Karpas-422 (cell line): ENCODE measurements at regions not wholly inside any gene's neighbourhood (a gene's known extent, or its start where the extent isn't known, plus 50 kb on each side); places are given as distances from the start of the nearest gene placed in this dataset.

Experiments used
- DNase-seq: peaks from one replicate; pipeline ENCODE4 v3.0.0-alpha.2; 2015
- H2AFZ ChIP-seq: fragments of 200-600 bp; sonication (generic); 2 replicates; pipeline ENCODE4 v1.6.1; 2014; ENCODE audit warnings: antibody characterized with exemption, low read length, mixed read lengths
- H3K27ac ChIP-seq: fragments of 200-600 bp; sonication (generic); 2 replicates; pipeline ENCODE4 v1.5.1; 2014; ENCODE audit warnings: mild to moderate bottlenecking, low read length, moderate library complexity
- H3K27me3 ChIP-seq: fragments of 200-600 bp; sonication (generic); 2 replicates; pipeline ENCODE4 v1.6.1; 2014; ENCODE audit warnings: low read length, mixed read lengths
- H3K36me3 ChIP-seq: fragments of 200-600 bp; sonication (generic); 2 replicates; pipeline ENCODE4 v1.6.1; 2014; ENCODE audit warnings: low read length, mixed read lengths; ENCODE audit not compliant: insufficient read depth
- H3K4me1 ChIP-seq: fragments of 200-600 bp; sonication (generic); 2 replicates; pipeline ENCODE4 v1.6.1; 2014; ENCODE audit warnings: mild to moderate bottlenecking, low read length, mixed read lengths
- H3K4me2 ChIP-seq: fragments of 200-600 bp; sonication (generic); 2 replicates; pipeline ENCODE4 v1.6.1; 2014; ENCODE audit warnings: low read length, low read depth, mild to moderate bottlenecking; ENCODE audit not compliant: poor library complexity, severe bottlenecking
- H3K4me3 ChIP-seq: fragments of 200-600 bp; sonication (generic); 2 replicates; pipeline ENCODE4 v1.5.1; 2014; ENCODE audit warnings: mild to moderate bottlenecking, antibody characterized with exemption, low read length, mixed read lengths
- H3K79me2 ChIP-seq: fragments of 200-600 bp; sonication (generic); 2 replicates; pipeline ENCODE4 v1.6.1; 2014; ENCODE audit warnings: mild to moderate bottlenecking, low read length, mixed read lengths
- H3K9ac ChIP-seq: fragments of 200-600 bp; sonication (generic); 2 replicates; pipeline ENCODE4 v1.6.0; 2014; ENCODE audit warnings: low read length
- H3K9me2 ChIP-seq: fragments of 200-600 bp; sonication (generic), shearing (Covaris generic); replicated peaks from 2 replicates; pipeline ENCODE4 v1.6.0; 2014; ENCODE audit warnings: mild to moderate bottlenecking, low read length, moderate library complexity; ENCODE audit not compliant: insufficient read depth
- H3K9me3 ChIP-seq: fragments of 300-700, 200-600 bp; sonication (generic); 2 replicates; pipeline ENCODE4 v1.6.1; 2014; ENCODE audit warnings: low read length, mixed read lengths
- H4K20me1 ChIP-seq: fragments of 200-600 bp; sonication (generic); 2 replicates; pipeline ENCODE4 v1.6.1; 2014; ENCODE audit warnings: mild to moderate bottlenecking, antibody characterized with exemption, low read length, low read depth; ENCODE audit not compliant: insufficient read depth

GRCh38 chr12:34373926-34374325 is 351.6 kb downstream of the ALG10 start:
- Histone ChIP-seq H3K9ac (no peak overlapping the region), H3K4me3 (no peak overlapping the region), H3K9me3 (no peaks in the 10 kb centered on the region; the same call in 1 of the 2 replicates)

GRCh38 chr12:34376133-34376799 is 354.0 kb downstream of the ALG10 start:
- H3K79me2 ChIP-seq: no peaks in the 10 kb centered on the region
- no peaks in the 10 kb centered on the region for H3K27me3 ChIP-seq
- H2AFZ ChIP-seq: no peak overlapping the region
- H3K36me3 ChIP-seq: no peaks in the 10 kb centered on the region
- H3K9me3 ChIP-seq: no peaks in the 10 kb centered on the region; the same call in 1 of the 2 replicates
- no peak for DNase-seq
- no peak overlapping the region for H3K27ac ChIP-seq
- no peak overlapping the region for H3K4me3 ChIP-seq
- H3K4me2 ChIP-seq: no peak overlapping the region
- no peak overlapping the region for H3K9ac ChIP-seq
- no peaks in the 10 kb centered on the region for H3K4me1 ChIP-seq
- H4K20me1 ChIP-seq: no peaks in the 10 kb centered on the region
- H3K9me2 ChIP-seq: no peaks in the 10 kb centered on the region

More at GRCh38 chr12:34373926-34374325, 351.6 kb downstream of the ALG10 start:
- no peaks in the 10 kb centered on the region for H3K27me3 ChIP-seq
- no peak overlapping the region for H3K4me2 ChIP-seq
- H3K36me3 ChIP-seq: no peaks in the 10 kb centered on the region
- H3K4me1 ChIP-seq: no peaks in the 10 kb centered on the region
- no peak overlapping the region for H2AFZ ChIP-seq
- no peaks in the 10 kb centered on the region for H3K9me2 ChIP-seq
- no peaks in the 10 kb centered on the region for H4K20me1 ChIP-seq
- no peak for DNase-seq
- H3K79me2 ChIP-seq: no peaks in the 10 kb centered on the region
- H3K27ac ChIP-seq: no peak overlapping the region

DNA sequence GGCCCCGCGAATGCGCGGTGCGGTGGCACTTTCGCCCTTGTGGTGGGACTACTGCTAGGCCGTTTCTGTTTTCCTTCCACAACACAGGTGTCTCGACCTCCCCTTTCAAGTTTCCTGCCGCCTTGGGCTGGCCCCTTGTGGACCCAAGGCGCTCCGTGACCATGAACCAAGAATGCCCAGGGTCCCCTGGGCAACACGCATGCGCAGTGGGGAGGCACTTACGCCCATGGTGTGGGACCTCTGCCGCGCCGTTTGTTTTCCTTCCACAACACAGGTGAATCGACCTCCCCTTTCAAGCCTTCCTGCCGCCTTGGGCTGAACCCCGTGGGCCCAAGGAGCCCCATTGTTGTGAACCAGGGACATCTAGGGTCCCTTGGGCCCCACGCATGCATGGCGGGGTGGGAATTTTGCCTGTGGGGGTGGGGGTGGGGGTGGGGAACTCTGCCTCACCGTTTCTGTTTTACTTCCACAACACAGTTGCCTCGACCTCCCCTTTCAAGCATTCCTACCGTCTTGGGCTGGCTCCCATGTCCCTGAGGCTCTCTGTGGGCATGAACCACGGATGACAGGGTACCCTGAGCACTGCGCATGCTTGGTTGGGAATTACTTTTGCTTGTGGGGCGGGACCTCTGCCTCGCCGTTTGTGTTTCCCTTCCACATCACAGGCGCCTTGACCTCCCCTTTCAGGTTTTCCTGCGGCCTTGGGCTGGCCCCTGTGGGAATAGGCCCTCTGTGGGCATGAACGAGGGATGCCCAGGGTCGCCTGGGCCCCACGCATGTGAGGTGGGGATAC is 355.1 kb downstream of the ALG10 start:
- Histone ChIP-seq H3K79me2 (no peaks in the 10 kb centered on the region), H3K9ac (no peak overlapping the region), H3K9me3 (no peaks in the 10 kb centered on the region; the same call in 1 of the 2 replicates), H3K36me3 (no peaks in the 10 kb centered on the region), H3K4me3 (no peak overlapping the region), H3K4me2 (no peak overlapping the region), H2AFZ (no peak overlapping the region), H4K20me1 (no peaks in the 10 kb centered on the region), H3K27me3 (no peaks in the 10 kb centered on the region), H3K27ac (no peak overlapping the region), H3K9me2 (no peaks in the 10 kb centered on the region), H3K4me1 (no peaks in the 10 kb centered on the region)
- no peak for DNase-seq

- Histone ChIP-seq H3K36me3 (no peaks in the 10 kb centered on the region), H3K4me2 (no peak overlapping the region), H3K79me2 (no peaks in the 10 kb centered on the region), H3K4me1 (no peaks in the 10 kb centered on the region), H3K9me2 (no peaks in the 10 kb centered on the region), H3K4me3 (no peak overlapping the region), H3K9ac (no peak overlapping the region), H4K20me1 (no peaks in the 10 kb centered on the region), H3K27me3 (no peaks in the 10 kb centered on the region), H3K27ac (no peak overlapping the region), H2AFZ (no peak overlapping the region), H3K9me3 (no peaks in the 10 kb centered on the region; the same call in 1 of the 2 replicates)
- no peak for DNase-seq
Observed at GRCh38 chr12:34379142-34379541, 356.8 kb downstream of the ALG10 start.

DNA sequence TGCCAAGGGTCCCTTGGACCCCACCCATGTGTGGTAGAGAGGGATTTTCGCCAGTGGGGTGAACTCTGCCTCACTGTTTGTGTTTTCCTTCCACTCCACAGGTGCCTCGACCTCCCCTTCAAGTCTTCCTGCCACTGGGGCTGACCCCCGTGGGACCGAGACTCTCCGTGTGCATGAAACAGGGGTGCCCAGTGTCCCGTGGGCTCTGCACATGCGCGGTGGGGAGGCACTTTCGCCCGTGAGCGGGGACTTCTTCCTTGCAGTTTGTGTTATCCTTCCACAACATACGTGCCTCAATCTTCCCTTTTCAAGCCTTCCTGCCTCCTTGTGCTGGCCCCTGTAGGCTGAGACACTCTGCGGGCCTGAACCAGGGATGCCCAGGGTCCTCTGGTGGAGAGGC is 362.4 kb downstream of the ALG10 start:
- Histone ChIP-seq H3K9me3 (peaks cover 5% of the 10 kb centered on the region; the same call in 1 of the 2 replicates), H3K4me1 (no peaks in the 10 kb centered on the region), H3K4me2 (no peak overlapping the region), H3K27ac (no peak overlapping the region), H3K9me2 (no peaks in the 10 kb centered on the region), H3K36me3 (no peaks in the 10 kb centered on the region), H3K9ac (no peak overlapping the region), H3K27me3 (no peaks in the 10 kb centered on the region), H3K4me3 (no peak overlapping the region), H4K20me1 (no peaks in the 10 kb centered on the region), H3K79me2 (no peaks in the 10 kb centered on the region), H2AFZ (no peak overlapping the region)
- DNase-seq: no peak

DNA sequence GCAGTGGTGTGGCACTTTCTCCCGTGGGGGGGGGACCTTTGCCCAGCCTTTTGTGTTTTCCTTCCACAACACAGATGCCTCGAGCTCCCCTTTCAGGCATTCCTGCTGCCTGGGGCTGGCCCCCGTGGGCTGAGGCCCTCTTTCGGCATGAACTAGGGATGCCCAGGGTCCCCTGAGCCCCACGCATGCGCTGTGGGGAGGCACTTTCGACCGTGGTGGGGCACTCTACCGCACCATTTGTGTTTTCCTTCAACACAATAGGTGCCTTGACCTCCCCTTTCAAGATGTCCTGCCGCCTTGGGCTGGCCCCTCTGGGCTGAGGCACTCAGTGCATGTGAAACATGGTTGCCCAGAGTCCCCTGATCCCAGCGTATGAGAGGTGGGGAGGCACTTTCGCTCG is 363.7 kb downstream of the ALG10 start:
- no peaks in the 10 kb centered on the region for H3K4me1 ChIP-seq
- H3K4me3 ChIP-seq: no peak overlapping the region
- H2AFZ ChIP-seq: no peak overlapping the region
- no peaks in the 10 kb centered on the region for H3K36me3 ChIP-seq
- no peaks in the 10 kb centered on the region for H3K27me3 ChIP-seq
- H3K9me2 ChIP-seq: no peaks in the 10 kb centered on the region
- no peak for DNase-seq
- H3K79me2 ChIP-seq: no peaks in the 10 kb centered on the region
- no peaks in the 10 kb centered on the region for H4K20me1 ChIP-seq
- no peak overlapping the region for H3K4me2 ChIP-seq
- H3K9me3 ChIP-seq: peaks cover 5% of the 10 kb centered on the region; the same call in 1 of the 2 replicates
- no peak overlapping the region for H3K27ac ChIP-seq
- no peak overlapping the region for H3K9ac ChIP-seq

- Histone ChIP-seq H3K36me3 (no peaks in the 10 kb centered on the region), H3K79me2 (no peaks in the 10 kb centered on the region), H3K4me1 (no peaks in the 10 kb centered on the region), H3K27ac (no peak overlapping the region), H3K27me3 (no peaks in the 10 kb centered on the region), H3K4me3 (no peak overlapping the region), H4K20me1 (no peaks in the 10 kb centered on the region), H3K9me3 (peaks cover 7% of the 10 kb centered on the region; the same call in 1 of the 2 replicates), H3K9ac (no peak overlapping the region), H2AFZ (no peak overlapping the region), H3K9me2 (no peaks in the 10 kb centered on the region), H3K4me2 (no peak overlapping the region)
- no peak for DNase-seq
Observed at GRCh38 chr12:34386621-34387255, 364.4 kb downstream of the ALG10 start.
